ENCODE measurements at regions not wholly inside any gene's neighbourhood (a gene's known extent, or its start where the extent isn't known, plus 50 kb on each side); places are given as distances from the start of the nearest gene placed in this dataset.

- DNase-seq (ENCODE audit: extremely low spot score in 2 of 2), result no peak
Measured at GRCh38 chr12:4003576-4003975, 130.4 kb upstream of the PARP11 start.

DNA sequence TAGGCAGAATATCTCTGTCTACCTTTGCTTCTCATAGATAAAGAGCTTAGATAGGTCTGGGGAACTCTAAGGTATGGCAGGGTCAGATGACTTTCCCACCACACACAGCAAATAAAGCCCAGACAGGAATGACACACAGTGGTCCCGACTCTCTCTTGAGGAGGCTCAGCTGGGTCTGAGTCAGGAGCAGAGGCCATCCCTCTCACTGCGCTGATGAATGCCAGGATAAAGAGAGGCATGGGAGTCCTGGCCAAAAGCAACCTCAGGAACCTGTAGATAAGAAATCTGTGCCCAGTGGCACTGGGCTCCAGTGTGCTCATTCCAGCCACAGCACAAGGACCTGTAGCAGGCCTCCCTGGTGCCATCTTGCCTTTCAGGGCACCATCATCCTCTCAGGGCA, 129.4 kb upstream of the PARP11 start:
- H3K4me3 ChIP-seq, result no peak overlapping the region
- no peak for DNase-seq (ENCODE audit: extremely low spot score in 2 of 2)
- no peaks in the 10 kb centered on the region for H3K9me3 ChIP-seq
- intact Hi-C loops (cut with DNase I), result no loop called here
- H3K36me3 ChIP-seq, result no peaks in the 10 kb centered on the region
- TF ChIP-seq CTCF (IDR thresholded peaks at IDR 0.05) (no peak), POLR2AphosphoS5 (IDR thresholded peaks at IDR 0.05; ENCODE audit: insufficient read depth in 1 of 2, low read depth in 1 of 2) (no peak), POLR2A (IDR thresholded peaks at IDR 0.05) (no peak)
- H3K27me3 ChIP-seq, result no peaks in the 10 kb centered on the region
- no peaks in the 10 kb centered on the region for H3K4me1 ChIP-seq
- H3K27ac ChIP-seq, result no peak overlapping the region

More at GRCh38 chr12:4003576-4003975, 130.4 kb upstream of the PARP11 start:
- Histone ChIP-seq H3K27ac (no peak overlapping the region), H3K9me3 (no peaks in the 10 kb centered on the region), H3K27me3 (no peaks in the 10 kb centered on the region), H3K4me1 (no peaks in the 10 kb centered on the region), H3K4me3 (no peak overlapping the region), H3K36me3 (no peaks in the 10 kb centered on the region)
- intact Hi-C loops (cut with DNase I), result no loop called here
- TF ChIP-seq POLR2A (IDR thresholded peaks at IDR 0.05), result no peak
- no peak for TF ChIP-seq CTCF (IDR thresholded peaks at IDR 0.05)
- TF ChIP-seq POLR2AphosphoS5 (IDR thresholded peaks at IDR 0.05; ENCODE audit: insufficient read depth in 1 of 2, low read depth in 1 of 2), result no peak

GRCh38 chr12:4001841-4002240, 128.6 kb upstream of the PARP11 start:
- Histone ChIP-seq H3K27me3 (no peaks in the 10 kb centered on the region), H3K4me3 (no peak overlapping the region), H3K27ac (no peak overlapping the region), H3K9me3 (no peaks in the 10 kb centered on the region), H3K4me1 (no peaks in the 10 kb centered on the region), H3K36me3 (no peaks in the 10 kb centered on the region)
- no peak for DNase-seq (ENCODE audit: extremely low spot score in 2 of 2)
- no peak for TF ChIP-seq POLR2AphosphoS5 (IDR thresholded peaks at IDR 0.05; ENCODE audit: insufficient read depth in 1 of 2, low read depth in 1 of 2)
- no peak for TF ChIP-seq POLR2A (IDR thresholded peaks at IDR 0.05)
- TF ChIP-seq CTCF (IDR thresholded peaks at IDR 0.05), result no peak
- intact Hi-C loops (cut with DNase I), result no loop called here

- TF ChIP-seq POLR2A (IDR thresholded peaks at IDR 0.05) (no peak), POLR2AphosphoS5 (IDR thresholded peaks at IDR 0.05; ENCODE audit: insufficient read depth in 1 of 2, low read depth in 1 of 2) (no peak), CTCF (IDR thresholded peaks at IDR 0.05) (no peak)
- H3K9me3 ChIP-seq, result no peaks in the 10 kb centered on the region
- no peaks in the 10 kb centered on the region for H3K4me1 ChIP-seq
- intact Hi-C loops (cut with DNase I), result no loop called here
- no peaks in the 10 kb centered on the region for H3K27me3 ChIP-seq
- no peak for DNase-seq (ENCODE audit: extremely low spot score in 2 of 2)
- H3K4me3 ChIP-seq, result no peak overlapping the region
- no peaks in the 10 kb centered on the region for H3K36me3 ChIP-seq
- H3K27ac ChIP-seq, result no peak overlapping the region
Measured at GRCh38 chr12:4001031-4001430, 127.8 kb upstream of the PARP11 start.

DNA sequence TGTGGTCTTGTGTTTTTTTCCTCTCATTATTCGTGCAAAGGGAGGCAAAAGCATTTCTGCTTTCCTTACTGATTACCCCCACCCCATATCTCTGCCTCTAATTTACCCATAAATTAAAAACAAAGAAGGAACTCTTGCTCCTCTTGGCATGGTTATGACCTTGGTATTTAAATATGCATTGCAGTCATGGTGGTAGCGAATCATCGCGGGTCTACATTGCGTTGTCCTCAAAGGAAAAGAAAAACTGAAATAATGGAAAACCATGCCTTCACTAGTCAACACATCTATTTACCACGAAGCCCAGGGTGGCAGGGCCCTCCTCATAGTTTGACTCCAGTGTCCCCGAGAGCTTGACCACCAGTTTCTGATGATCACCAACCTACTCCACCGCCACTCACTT, 126.7 kb upstream of the PARP11 start:
- no peak for TF ChIP-seq POLR2A (IDR thresholded peaks at IDR 0.05)
- TF ChIP-seq CTCF (IDR thresholded peaks at IDR 0.05), result no peak
- no peak for TF ChIP-seq POLR2AphosphoS5 (IDR thresholded peaks at IDR 0.05; ENCODE audit: insufficient read depth in 1 of 2, low read depth in 1 of 2)
- Histone ChIP-seq H3K27me3 (no peaks in the 10 kb centered on the region), H3K4me3 (no peak overlapping the region), H3K9me3 (no peaks in the 10 kb centered on the region), H3K36me3 (no peaks in the 10 kb centered on the region), H3K4me1 (no peaks in the 10 kb centered on the region), H3K27ac (no peak overlapping the region)
- intact Hi-C loops (cut with DNase I), result loop anchor here (10.0 kb wide), 1 partner anchor 45 kb away; no protein-coding TSS in a partner anchor
- DNase-seq (ENCODE audit: extremely low spot score in 2 of 2), result no peak
